ENCODE measurements at regions not wholly inside any gene's neighbourhood (a gene's known extent, or its start where the extent isn't known, plus 50 kb on each side); places are given as distances from the start of the nearest gene placed in this dataset.

GRCh38 chr20:6691516-6691915, 76.0 kb upstream of the BMP2 start:
- Histone ChIP-seq H2AFZ (ENCODE audit: low read length) (no peak overlapping the region), H2BK20ac (ENCODE audit: low read depth, low read length, poor library complexity, severe bottlenecking) (no peak overlapping the region), H3K27ac (ENCODE audit: insufficient read length, low read depth, low read length) (no peak overlapping the region), H3T11ph (ENCODE audit: low read length) (no peak overlapping the region), H3K23me2 (ENCODE audit: insufficient read length, low read depth, low read length, poor library complexity, severe bottlenecking) (no peaks in the 10 kb centered on the region), H2BK12ac (ENCODE audit: insufficient read length, low read depth, low read length) (no peak overlapping the region), H3K9ac (ENCODE audit: extremely low read depth, insufficient read length, low read length) (no peak overlapping the region), H2BK15ac (ENCODE audit: low read depth, low read length) (no peak overlapping the region), H3K14ac (ENCODE audit: insufficient read depth, low read length) (no peak overlapping the region), H2BK120ac (ENCODE audit: low read depth, low read length, poor library complexity, severe bottlenecking) (no peak overlapping the region), H3K4ac (ENCODE audit: low read depth, low read length) (no peak overlapping the region), H3K9me3 (ENCODE audit: control insufficient read depth, low read depth, low read length) (no peaks in the 10 kb centered on the region), H2BK5ac (ENCODE audit: insufficient read length, low read length) (no peak overlapping the region), H4K5ac (ENCODE audit: insufficient read length, low read depth, low read length) (no peak overlapping the region), H3K79me1 (ENCODE audit: insufficient read depth, low read depth, low read length, poor library complexity, severe bottlenecking) (no peaks in the 10 kb centered on the region), H4K91ac (ENCODE audit: insufficient read length, low read depth, low read length) (no peak overlapping the region), H3K18ac (ENCODE audit: insufficient read length, low read depth, low read length) (no peak overlapping the region), H2AK5ac (ENCODE audit: insufficient read length, low read length) (no peak overlapping the region), H3K23ac (ENCODE audit: insufficient read length, low read depth, low read length) (no peak overlapping the region), H3K27me3 (ENCODE audit: insufficient read depth, low read length) (no peaks in the 10 kb centered on the region), H3K4me2 (ENCODE audit: insufficient read depth, insufficient read length, low read length) (no peak overlapping the region), H3K56ac (ENCODE audit: insufficient read length, low read depth, low read length) (no peak overlapping the region), H3K4me1 (ENCODE audit: insufficient read depth, low read length) (no peaks in the 10 kb centered on the region), H3K79me2 (ENCODE audit: insufficient read depth, low read length) (no peaks in the 10 kb centered on the region), H4K20me1 (ENCODE audit: control insufficient read depth, insufficient read depth, insufficient read length) (no peaks in the 10 kb centered on the region), H4K8ac (replicated peaks; ENCODE audit: insufficient read length, low read depth, low read length) (no peak overlapping the region)
- no peaks in the 10 kb centered on the region for H3K27me3 Mint-ChIP-seq (ENCODE audit: low read depth)
- H3K36me3 Mint-ChIP-seq (ENCODE audit: insufficient read depth in 1 of 3, low read depth in 3 of 3), result no peaks in the 10 kb centered on the region; a peak in 1 of 7 replicates
- no CpG with 5 or more reads among the region's 4 CpGs for WGBS (ENCODE audit: extremely low coverage, insufficient read length, low lambda C conversion rate)
- peaks cover 4 to 6% of the 10 kb centered on the region in 2 experiments for H3K4me1 Mint-ChIP-seq
- no peak overlapping the region for H3K27ac Mint-ChIP-seq
- H3K4me3 Mint-ChIP-seq, result no peak overlapping the region
- H3K9me3 Mint-ChIP-seq, result peaks cover 0 to 2% of the 10 kb centered on the region in 2 experiments; a peak in 2 of 5 replicates
- no peak for TF ChIP-seq CTCF (conservative IDR thresholded peaks at IDR 0.05)
- no peak for DNase-seq

Data from H9 (cell line).